Nephron progenitor cell (in vitro differentiated cells): ENCODE measurements at regions not wholly inside any gene's neighbourhood (a gene's known extent, or its start where the extent isn't known, plus 50 kb on each side); places are given as distances from the start of the nearest gene placed in this dataset.

ENCODE experiments used
- DNase-seq: peaks from one replicate; pipeline ENCODE4 v3.0.0; 2021
- H3K27ac Mint-ChIP-seq: 2 replicates; pipeline ENCODE4 v1.8.0; 2021; ENCODE audit warnings: mild to moderate bottlenecking, moderate library complexity, mixed read lengths
- H3K27me3 Mint-ChIP-seq: 2 replicates; pipeline ENCODE4 v1.8.0; 2021; ENCODE audit warnings: mild to moderate bottlenecking, low read depth, mixed read lengths; ENCODE audit not compliant: poor library complexity
- H3K36me3 Mint-ChIP-seq: 2 replicates; pipeline ENCODE4 v1.8.0; 2021; ENCODE audit warnings: low read depth, mixed read lengths
- H3K4me1 Mint-ChIP-seq: 2 replicates; pipeline ENCODE4 v1.8.0; 2021; ENCODE audit warnings: mixed read lengths
- H3K4me3 Mint-ChIP-seq: 2 replicates; pipeline ENCODE4 v1.8.0; 2021; ENCODE audit warnings: mild to moderate bottlenecking, moderate library complexity, mixed read lengths
- H3K9me3 Mint-ChIP-seq: 2 replicates; pipeline ENCODE4 v1.8.0; 2021; ENCODE audit warnings: mild to moderate bottlenecking, moderate library complexity, mixed read lengths
- TF ChIP-seq, protein P1 (sequence below): fragments of 200-600 bp; sonication (generic); IDR thresholded peaks from 2 replicates; pipeline ENCODE4 v1.5.0; 2021; ENCODE audit warnings: antibody characterized with exemption

DNA sequence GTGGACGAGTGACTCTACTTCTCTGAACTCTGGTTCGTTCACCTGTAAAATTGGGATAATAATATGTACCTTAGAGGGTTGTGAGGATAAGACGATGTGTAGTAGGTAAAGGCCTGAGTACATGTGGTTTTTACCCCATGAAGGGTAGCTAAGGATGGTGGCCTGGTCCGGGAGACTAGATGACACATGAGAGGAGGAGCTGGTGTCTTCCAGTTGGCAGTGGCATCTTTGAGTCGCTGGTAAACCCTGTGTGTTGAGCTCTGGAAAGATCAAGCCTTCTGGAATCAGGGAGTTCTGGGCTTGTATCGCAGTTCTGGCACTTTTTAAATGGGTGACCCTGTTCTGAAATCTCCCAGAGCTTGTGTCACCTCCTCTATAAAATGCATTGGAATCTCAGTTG is 166.4 kb upstream of the ZNF618 start:
- Mint-ChIP-seq H3K4me1 (peaks cover 9% of the 10 kb centered on the region), H3K27ac (no peak overlapping the region)
- DNase-seq = no peak

DNA sequence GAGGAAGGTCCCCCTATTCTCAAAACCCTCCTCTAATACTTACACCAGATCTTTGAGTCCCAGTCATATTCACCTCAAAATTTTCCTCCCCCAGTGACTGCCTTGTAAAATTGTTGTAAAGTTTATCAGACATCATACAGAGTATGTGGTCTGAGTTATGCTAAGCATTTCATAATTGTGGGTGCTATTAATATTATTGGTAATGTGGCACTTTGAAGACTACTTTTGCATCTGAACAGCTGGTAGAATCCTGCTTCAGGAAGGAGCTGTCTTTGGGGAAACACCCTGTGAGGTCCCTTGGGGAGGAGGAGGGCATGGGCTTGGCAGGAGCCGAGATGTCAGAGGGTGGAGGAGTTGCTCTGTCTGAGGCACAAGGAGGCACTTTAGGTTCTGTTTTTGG is 164.9 kb upstream of the ZNF618 start:
- H3K4me1 Mint-ChIP-seq = no peaks in the 10 kb centered on the region
- H3K27me3 Mint-ChIP-seq = peaks cover 13% of the 10 kb centered on the region
- H3K9me3 Mint-ChIP-seq = peaks cover 33% of the 10 kb centered on the region
- no peak for DNase-seq
- no peak overlapping the region for H3K4me3 Mint-ChIP-seq
- H3K36me3 Mint-ChIP-seq = no peaks in the 10 kb centered on the region
- TF ChIP-seq, protein P1, sequence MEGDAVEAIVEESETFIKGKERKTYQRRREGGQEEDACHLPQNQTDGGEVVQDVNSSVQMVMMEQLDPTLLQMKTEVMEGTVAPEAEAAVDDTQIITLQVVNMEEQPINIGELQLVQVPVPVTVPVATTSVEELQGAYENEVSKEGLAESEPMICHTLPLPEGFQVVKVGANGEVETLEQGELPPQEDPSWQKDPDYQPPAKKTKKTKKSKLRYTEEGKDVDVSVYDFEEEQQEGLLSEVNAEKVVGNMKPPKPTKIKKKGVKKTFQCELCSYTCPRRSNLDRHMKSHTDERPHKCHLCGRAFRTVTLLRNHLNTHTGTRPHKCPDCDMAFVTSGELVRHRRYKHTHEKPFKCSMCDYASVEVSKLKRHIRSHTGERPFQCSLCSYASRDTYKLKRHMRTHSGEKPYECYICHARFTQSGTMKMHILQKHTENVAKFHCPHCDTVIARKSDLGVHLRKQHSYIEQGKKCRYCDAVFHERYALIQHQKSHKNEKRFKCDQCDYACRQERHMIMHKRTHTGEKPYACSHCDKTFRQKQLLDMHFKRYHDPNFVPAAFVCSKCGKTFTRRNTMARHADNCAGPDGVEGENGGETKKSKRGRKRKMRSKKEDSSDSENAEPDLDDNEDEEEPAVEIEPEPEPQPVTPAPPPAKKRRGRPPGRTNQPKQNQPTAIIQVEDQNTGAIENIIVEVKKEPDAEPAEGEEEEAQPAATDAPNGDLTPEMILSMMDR = no peak
- H3K27ac Mint-ChIP-seq = no peak overlapping the region

More for the DNA sequence above, 166.4 kb upstream of the ZNF618 start:
- H3K36me3 Mint-ChIP-seq = no peaks in the 10 kb centered on the region
- peaks cover 22% of the 10 kb centered on the region for H3K9me3 Mint-ChIP-seq
- peaks cover 13% of the 10 kb centered on the region for H3K27me3 Mint-ChIP-seq
- TF ChIP-seq, protein P1 = no peak
- no peak overlapping the region for H3K4me3 Mint-ChIP-seq

DNA sequence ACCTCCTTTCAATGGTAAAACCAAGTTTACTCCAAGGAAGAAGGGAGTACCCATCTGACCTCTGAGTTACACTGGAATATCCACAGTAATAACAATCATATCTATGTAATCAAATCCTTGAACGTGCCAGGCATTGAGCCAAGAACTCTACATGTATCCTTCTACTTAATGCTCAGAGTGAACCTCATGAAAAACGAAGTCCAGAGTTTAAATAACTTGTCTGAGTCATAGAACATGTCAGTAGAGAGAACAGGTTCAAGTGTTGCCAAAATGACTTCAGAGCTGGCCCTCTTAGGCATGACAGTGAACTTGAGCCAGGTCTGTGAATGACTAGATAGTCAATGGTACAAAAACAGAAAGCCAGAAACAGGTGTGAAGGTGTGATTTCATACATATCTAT is 164.1 kb upstream of the ZNF618 start:
- Mint-ChIP-seq H3K27ac (no peak overlapping the region), H3K27me3 (peaks cover 13% of the 10 kb centered on the region), H3K36me3 (no peaks in the 10 kb centered on the region), H3K4me3 (no peak overlapping the region), H3K9me3 (peaks cover 33% of the 10 kb centered on the region), H3K4me1 (no peaks in the 10 kb centered on the region)
- no peak for DNase-seq
- TF ChIP-seq, protein P1 = no peak

DNA sequence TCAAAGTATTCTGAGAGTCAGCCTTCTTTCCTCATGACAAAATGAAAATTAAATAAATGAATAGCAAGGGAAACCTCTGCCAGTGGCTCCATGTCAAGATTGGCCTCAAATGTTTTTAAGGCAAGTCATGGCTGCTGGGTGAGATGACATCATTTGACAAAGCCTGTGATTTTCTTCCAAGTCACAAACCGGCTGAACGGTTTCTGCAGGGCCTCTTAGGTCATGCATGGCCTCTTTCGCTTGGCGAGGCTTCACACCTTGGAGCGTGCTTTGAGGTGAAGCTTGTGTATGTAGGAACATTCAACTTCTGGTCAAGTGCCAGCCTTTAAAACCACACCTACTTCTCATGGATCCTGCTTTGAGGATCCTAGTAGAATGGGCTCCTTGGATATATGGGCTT is 161.0 kb upstream of the ZNF618 start:
- Mint-ChIP-seq H3K27ac (no peak overlapping the region), H3K4me1 (no peaks in the 10 kb centered on the region), H3K4me3 (no peak overlapping the region), H3K9me3 (peaks cover 24% of the 10 kb centered on the region), H3K36me3 (no peaks in the 10 kb centered on the region), H3K27me3 (peaks cover 13% of the 10 kb centered on the region)
- DNase-seq = no peak
- TF ChIP-seq, protein P1 = no peak

DNA sequence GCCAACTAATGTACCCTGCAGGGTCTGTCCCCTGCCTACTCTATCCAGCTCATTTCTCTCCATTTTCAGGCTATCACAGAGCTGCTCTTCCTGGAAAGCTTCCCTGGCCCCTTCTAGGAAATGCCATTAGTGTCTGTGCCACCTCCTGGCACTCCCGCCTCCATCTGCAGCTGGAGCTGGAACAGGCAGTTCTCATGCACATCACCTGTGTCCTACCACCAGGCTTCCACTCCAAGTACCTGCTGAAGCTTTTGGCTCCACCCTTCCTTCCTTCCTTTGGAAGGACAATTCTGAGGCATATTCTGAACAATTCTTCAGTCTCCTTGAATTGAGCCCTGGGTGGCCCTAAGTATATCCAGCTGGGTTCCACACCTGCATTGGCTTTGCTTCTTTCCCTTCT is 156.2 kb upstream of the ZNF618 start:
- TF ChIP-seq, protein P1 = no peak
- Mint-ChIP-seq H3K36me3 (no peaks in the 10 kb centered on the region), H3K4me1 (peaks cover 5% of the 10 kb centered on the region), H3K4me3 (no peak overlapping the region), H3K9me3 (peaks cover 24% of the 10 kb centered on the region), H3K27ac (no peak overlapping the region), H3K27me3 (peaks cover 11% of the 10 kb centered on the region)
- DNase-seq = no peak

DNA sequence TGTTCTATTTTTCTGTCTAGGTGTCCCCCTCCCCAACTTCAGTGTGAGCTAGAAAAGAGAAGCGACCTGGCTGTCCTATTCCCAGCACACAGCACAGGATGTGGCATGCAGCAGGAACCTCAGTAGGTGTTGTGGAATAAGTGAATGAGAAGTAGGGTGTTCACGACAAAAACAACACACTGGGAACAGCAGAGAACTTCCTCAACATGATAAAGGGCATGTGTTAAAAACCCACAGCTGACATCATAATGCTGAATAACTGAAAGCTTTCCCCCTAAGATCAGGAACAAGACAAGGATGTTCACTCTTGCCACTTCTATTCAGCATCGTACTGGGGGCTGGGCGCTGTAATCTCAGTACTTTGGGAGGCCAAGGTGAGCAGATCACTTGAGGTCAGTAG is 155.6 kb upstream of the ZNF618 start:
- Mint-ChIP-seq H3K27me3 (peaks cover 11% of the 10 kb centered on the region), H3K27ac (no peak overlapping the region), H3K9me3 (peaks cover 22% of the 10 kb centered on the region), H3K36me3 (no peaks in the 10 kb centered on the region), H3K4me3 (no peak overlapping the region), H3K4me1 (peaks cover 5% of the 10 kb centered on the region)
- TF ChIP-seq, protein P1 = no peak
- no peak for DNase-seq
